IPS-11a (cell line): ENCODE measurements at regions not wholly inside any gene's neighbourhood (a gene's known extent, or its start where the extent isn't known, plus 50 kb on each side); places are given as distances from the start of the nearest gene placed in this dataset.
"Not testable (repeated sequence)": the region's sequence is repeated elsewhere in the genome, so short reads cannot be mapped to it uniquely, and the experiment has no call there.

ENCODE experiments used
- H3K4me3 ChIP-seq: one replicate; pipeline ENCODE4 v1.5.1; 2013; ENCODE audit warnings: low read depth, low read length, control low read depth

- H3K4me3 ChIP-seq = no peak overlapping the region
These were observed 151.9 kb downstream of the CRLF2 start for GRCh38 chrX:1060562-1060960.

GRCh38 chrX:1059576-1060561 is 152.6 kb downstream of the CRLF2 start:
- no peak overlapping the region for H3K4me3 ChIP-seq

DNA sequence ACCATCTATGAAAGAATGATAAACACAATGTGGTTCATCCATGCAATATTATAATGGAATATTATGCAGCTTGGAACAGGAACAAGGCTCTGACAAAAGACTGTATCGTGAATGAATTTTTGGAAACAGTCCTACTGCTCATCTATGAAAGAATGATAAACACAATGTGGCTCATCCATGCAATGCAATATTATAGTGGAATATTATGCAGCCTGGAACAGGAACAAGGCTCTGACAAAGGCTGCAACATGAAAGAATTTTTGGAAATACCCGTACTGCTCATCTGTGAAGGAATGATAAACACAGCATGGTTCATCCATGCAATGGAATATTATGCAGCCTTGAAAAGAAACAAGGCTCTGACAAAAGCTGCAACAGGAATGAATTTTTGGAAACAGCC is 158.8 kb downstream of the CRLF2 start:
- not testable (repeated sequence) for H3K4me3 ChIP-seq

DNA sequence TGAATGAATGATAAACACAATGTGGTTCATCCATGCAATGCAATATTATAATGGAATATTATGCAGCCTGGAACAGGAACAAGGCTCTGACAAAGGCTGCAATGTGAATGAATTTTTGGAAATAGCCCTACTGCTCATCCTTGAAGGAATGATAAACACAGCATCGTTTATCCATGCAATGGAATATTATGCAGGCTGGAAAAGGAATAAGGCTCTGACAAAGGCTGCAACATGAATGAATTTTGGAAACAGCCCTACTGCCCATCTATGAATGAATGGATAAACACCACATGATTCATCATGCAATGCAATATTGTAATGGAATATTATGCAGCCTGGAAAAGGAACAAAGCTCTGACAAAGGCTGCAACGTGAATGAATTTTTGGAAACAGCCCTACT is 159.4 kb downstream of the CRLF2 start:
- H3K4me3 ChIP-seq = no peak overlapping the region

GRCh38 chrX:1052021-1052420 is 160.4 kb downstream of the CRLF2 start:
- no peak overlapping the region for H3K4me3 ChIP-seq

DNA sequence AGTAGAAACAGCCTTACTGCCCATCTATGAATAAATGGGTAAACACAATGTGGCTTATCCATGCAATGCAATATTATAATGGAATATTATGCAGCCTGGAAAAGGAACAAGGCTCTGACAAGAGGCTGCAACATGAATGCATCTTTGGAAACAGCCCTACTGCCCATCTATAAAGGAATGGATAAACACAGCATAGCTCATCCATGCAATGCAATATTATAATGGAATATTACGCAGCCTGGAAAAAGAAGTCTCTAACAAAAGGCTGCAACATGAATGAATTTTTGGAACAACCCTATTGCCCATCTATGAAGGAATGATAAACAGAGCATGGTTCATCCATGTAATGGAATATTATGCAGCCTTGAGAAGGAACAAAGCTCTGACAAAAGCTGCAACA is 161.0 kb downstream of the CRLF2 start:
- no peak overlapping the region for H3K4me3 ChIP-seq

DNA sequence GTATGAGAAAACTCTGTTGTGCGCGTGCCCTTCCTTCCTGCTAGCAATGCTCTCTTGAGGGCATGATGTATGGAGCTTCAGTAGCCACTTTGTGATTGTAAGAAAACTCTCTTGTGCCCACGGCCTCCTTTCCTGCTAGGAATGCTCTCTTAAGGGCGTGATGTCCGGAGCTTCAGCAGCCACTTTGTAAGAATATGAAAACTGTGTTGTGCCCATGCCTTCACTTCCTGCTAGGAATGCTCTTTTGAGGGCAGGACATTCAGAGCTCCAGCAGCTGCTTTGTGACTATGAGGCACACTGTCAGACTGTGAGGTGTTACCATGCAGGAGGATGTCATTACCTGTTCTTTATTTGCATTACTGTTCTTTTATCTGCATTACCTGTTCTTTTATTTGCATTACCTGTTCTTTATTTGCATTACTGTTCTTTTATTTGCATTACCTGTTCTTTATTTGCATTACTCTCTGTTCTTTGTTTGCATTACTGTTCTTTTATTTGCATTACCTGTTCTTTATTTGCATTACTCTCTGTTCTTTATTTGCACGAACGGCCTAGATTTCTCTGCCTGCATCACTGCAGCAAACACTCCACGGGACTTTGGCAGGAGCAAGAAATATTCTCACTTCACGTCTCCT is 166.7 kb downstream of the CRLF2 start:
- H3K4me3 ChIP-seq = no peak overlapping the region

DNA sequence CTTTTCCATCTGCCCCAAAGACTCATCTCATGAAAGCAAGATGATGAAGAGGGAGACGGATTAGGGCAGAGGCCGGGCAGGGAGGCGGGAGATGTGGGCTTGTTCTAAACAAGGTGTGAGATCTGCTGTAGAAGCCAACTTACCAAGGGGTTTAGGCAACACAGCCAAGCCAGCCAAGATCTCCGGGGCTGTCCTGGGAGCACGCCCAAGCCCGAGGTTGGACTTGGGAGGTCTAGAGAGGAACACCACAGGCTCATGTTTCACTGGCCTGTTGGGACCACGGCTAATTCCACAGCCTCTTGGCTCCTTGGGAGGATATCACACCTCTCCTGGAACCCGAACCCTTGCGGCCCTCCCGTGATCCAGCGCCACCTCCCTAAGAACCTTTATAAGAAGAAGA is 171.4 kb downstream of the CRLF2 start:
- no peak overlapping the region for H3K4me3 ChIP-seq

GRCh38 chrX:1035931-1036330 is 176.5 kb downstream of the CRLF2 start:
- not testable (repeated sequence) for H3K4me3 ChIP-seq

DNA sequence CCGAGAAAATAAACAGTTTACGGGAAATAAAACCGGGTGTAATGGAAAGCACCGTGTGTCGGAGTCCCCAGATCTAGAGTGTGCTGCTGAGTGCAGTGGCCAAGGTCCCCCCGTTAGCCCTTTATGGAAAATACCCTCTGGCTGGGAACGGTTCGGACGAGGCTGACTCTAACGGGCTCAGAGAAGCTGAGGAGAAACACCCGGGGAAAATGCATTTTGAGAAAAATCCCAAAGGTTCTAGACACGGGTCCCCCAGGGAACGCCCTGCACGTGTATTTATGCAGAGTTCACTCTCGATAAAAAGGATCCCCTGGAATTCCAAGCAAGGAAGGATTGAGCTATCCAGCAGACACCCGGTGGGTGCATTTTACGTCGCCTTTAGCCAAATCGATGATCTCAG is 177.2 kb downstream of the CRLF2 start:
- H3K4me3 ChIP-seq = no peak overlapping the region

DNA sequence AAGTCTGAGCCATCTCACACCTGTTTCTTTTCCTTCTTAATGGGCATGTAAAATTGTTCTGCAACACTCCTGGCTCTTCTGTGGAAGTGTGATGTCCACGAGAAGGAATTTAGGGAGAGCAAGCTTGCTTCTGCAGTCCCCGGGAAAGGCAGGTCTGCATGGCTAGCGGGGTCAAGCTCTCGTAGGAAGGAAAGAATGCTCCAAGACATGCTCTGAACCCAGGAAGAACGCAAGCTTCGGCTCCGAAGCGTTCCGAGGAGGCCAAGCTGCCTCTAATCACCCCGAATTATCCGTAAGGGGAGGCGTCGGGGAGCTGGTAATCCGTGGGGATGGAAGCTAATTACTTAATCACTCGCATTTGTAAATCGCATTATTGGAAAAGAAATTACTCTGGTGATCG is 177.7 kb downstream of the CRLF2 start:
- no peak overlapping the region for H3K4me3 ChIP-seq

DNA sequence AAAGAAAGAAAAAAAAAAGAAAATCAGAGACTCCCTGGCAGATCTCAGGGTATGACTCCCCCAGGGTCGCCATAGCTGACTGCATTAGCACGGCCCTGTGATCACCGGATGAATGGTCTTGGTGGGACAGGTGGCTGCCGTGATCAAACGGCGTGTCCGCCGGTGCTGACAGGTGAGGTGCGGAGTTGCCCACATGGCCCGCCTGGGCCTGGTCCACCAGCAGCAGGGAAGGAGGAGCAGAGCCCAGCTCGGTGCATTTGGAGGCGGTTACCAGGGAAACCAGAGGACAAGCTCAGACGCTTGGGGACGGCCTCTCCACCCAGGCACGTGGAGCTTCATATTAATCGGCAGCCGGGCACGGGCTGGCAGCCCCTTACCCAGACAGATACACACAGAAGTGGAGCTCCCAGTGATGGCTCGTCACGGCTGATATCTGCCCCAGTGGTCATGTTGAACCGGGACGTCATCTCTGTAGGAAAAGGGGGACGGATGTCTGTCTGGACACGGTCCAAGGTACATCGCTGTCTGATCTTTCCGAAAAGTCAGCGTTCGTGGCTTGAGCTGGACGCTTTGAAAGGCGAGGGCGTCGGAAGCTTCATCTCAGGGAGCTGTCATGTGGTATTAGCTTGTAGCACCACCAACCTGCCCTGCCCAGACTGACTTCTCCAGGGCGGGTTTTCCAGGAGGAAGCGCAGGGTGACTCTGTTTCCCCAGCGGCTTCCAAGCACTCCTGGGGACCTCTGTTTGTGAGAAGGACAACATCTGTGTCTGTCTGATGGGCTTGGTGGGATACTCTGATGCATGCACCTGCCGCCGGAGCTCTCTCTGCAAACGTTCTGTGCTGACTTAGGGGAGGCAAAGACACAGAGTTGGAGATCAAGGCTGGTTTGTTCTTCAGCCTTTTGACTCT is 180.7 kb downstream of the CRLF2 start:
- no peak overlapping the region for H3K4me3 ChIP-seq

DNA sequence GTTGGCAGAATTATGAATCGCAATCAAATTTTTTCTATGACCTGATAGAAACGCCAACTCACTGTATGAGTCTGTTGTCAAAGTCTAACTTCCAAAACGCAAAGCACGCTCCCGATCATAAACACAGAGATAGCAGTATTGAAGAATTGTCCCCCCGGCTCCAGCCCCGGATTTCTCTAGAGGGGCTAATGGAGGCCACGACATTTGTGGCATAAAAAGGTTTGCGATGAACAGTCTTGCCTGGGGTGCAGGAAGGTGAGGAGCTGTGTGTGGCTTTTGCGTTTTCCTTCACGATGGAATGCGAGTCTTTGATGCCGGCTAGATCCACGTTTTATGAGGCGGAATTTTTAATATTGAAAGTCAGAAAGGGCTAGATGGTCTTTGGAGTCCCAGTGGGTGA is 183.0 kb downstream of the CRLF2 start:
- H3K4me3 ChIP-seq = no peak overlapping the region

DNA sequence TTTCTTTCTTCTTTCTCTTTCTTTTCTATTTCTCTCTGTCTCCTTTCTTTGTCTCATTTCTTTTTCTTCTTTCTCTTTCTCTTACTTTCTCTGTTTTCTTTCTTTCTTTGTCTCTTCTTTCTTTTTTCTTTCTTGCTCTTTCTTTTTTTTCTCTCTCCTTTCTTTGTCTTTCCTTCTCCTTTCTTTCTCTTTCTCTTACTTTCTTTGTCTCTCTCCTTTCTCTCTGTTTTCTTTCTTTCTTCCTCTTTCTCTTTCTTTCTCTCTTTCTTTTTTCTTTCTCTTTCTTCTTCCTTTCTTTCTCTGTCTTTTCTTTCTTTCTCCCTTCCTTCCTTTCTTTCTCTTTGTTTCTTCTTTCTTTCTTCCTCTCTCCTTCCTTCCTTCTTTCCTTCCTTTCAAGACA is 184.8 kb downstream of the CRLF2 start:
- no peak overlapping the region for H3K4me3 ChIP-seq

GRCh38 chrX:1027133-1027532 is 185.3 kb downstream of the CRLF2 start:
- no peak overlapping the region for H3K4me3 ChIP-seq

DNA sequence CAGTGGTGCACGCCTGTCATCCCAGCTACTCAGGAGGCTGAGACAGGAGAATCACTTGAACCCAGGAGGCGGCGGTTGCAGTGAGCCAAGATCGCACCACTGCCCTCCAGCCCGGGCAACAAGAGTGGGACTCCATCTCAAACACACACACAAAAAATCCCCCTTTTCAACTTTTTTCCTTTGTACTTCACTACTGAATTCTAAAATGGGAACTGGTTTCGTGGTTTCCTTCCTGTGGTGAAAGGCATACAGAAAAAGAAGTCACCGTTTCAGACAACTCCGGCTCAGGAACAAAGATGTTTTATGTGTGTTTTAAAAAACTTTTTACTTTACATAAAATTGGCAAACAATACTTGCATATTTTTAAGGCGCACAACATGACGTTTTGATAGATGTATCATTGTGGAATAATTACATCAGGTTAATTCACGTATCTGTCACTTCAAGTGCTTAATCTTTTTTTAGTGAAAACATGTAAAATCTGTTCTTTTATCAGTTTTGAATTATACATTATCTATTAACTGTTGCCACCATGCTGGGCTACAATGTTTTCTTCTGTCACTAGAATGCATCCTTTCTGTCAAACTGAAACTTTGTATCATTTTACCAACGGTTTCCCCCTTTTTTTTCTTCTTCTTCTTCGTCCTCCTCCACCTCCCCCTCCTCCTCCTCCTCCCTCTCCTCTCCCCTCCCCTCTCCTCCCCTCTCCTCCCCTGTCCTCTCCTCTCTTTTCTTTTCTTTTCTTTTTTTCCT is 186.0 kb downstream of the CRLF2 start:
- H3K4me3 ChIP-seq = no peak overlapping the region

GRCh38 chrX:1025413-1025812 is 187.0 kb downstream of the CRLF2 start:
- H3K4me3 ChIP-seq = no peak overlapping the region

DNA sequence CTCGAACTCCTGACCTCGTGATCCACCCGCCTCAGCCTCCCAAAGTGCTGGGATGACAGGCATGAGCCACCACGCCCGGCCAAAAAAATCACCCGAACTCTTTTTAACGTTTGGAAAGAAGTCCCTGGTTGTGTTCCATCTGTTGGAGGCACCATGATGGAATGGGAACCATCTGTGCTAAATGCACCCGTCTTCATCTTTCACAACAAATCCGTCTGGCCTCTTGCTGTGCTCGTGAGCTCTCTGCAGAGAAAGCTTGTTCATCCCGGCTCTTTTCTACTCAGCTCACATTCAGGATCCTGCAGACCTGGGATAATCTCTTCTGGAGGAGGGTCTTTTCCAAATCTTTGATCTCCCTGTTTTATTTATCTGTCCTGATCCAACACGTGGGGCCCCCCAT is 188.8 kb downstream of the CRLF2 start:
- no peak overlapping the region for H3K4me3 ChIP-seq

DNA sequence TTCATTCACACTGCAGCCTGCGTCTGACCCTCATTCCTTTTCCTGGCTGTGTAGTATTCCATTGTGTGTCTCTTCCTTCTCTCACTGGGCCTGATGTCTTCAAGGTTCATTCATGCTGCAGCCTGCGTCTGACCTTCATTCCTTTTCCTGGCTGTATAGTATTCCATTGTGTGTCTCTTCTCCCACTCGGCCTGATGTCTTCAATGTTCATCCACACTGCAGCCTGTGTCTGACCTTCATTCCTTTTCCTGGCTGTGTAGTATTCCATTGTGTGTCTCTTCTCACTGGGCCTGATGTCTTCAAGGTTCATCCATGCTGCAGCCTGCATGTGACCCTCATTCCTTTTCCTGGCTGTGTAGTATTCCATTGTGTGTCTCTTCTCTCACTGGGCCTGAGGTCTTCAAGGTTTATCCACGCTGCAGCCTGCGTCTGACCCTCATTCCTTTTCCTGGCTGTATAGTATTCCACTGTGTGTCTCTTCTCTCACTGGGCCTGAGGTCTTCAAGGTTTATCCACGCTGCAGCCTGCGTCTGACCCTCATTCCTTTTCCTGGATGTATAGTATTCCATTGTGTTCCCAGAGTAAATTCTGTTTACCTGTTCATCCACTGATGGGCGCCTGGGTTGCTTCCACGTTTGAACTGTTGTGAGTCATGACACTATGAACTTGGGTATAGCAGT is 191.0 kb downstream of the CRLF2 start:
- not testable (repeated sequence) for H3K4me3 ChIP-seq

GRCh38 chrX:1020634-1021166 is 191.7 kb downstream of the CRLF2 start:
- H3K4me3 ChIP-seq = no peak overlapping the region
